WERI-Rb-1 (cell line): ENCODE measurements at regions not wholly inside any gene's neighbourhood (a gene's known extent, or its start where the extent isn't known, plus 50 kb on each side); places are given as distances from the start of the nearest gene placed in this dataset.

Experiments used
- DNase-seq: peaks from one replicate; pipeline ENCODE4 v3.0.0-alpha.2; 2020
- H3K27ac ChIP-seq: fragments of 250-450 bp; sonication (Bioruptor Pico); 2 replicates; pipeline ENCODE4 v1.5.1; 2020; ENCODE audit warnings: mild to moderate bottlenecking, moderate library complexity
- H3K27me3 ChIP-seq: fragments of 250-450 bp; sonication (Bioruptor Pico); 2 replicates; pipeline ENCODE4 v1.5.1; 2021; ENCODE audit warnings: mild to moderate bottlenecking, low read depth, moderate library complexity; ENCODE audit not compliant: insufficient read depth, severe bottlenecking
- H3K36me3 ChIP-seq: fragments of 250-450 bp; sonication (Bioruptor Pico); 2 replicates; pipeline ENCODE4 v1.5.1; 2020; ENCODE audit warnings: mild to moderate bottlenecking, moderate library complexity
- H3K4me3 ChIP-seq: 2 replicates; pipeline ENCODE4 v1.5.1; 2011; ENCODE audit warnings: low read depth, mild to moderate bottlenecking, control low read depth, low read length
- H3K9me3 ChIP-seq: fragments of 250-450 bp; sonication (Bioruptor Pico); 2 replicates; pipeline ENCODE4 v1.5.1; 2021; ENCODE audit warnings: mild to moderate bottlenecking, moderate library complexity; ENCODE audit not compliant: severe bottlenecking
- CTCF ChIP-seq: IDR thresholded peaks from 2 replicates; pipeline ENCODE4 v1.5.1; 2011; ENCODE audit warnings: low read depth, mild to moderate bottlenecking, control low read depth, inconsistent platforms, low read length

GRCh38 chr12:40597133-40597532 is 95.1 kb upstream of the CNTN1 start:
- no peak for DNase-seq
- Histone ChIP-seq H3K9me3 (no peaks in the 10 kb centered on the region), H3K27me3 (no peaks in the 10 kb centered on the region), H3K4me3 (no peak overlapping the region), H3K27ac (no peak overlapping the region), H3K36me3 (no peaks in the 10 kb centered on the region)
- no peak for TF ChIP-seq CTCF

DNA sequence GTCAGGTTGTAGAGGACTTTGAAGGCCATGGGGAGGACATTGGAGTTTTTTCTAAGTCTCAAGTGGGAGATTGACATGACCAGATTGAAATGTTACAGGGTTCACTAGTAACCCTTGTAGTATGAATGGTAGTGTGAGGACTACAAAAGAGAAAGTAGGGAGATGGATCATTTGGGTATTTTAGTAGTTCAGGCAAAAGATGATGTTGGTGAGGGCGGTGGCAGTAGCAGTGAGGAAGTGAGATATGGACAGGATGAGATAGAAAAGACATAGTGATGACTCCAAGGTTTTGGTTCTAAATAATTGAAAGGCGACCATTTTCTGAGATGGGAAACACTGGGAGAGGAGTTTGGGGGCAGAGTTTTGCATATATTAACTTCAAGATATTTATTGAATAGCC is 94.2 kb upstream of the CNTN1 start:
- Histone ChIP-seq H3K27me3 (no peaks in the 10 kb centered on the region), H3K9me3 (no peaks in the 10 kb centered on the region), H3K27ac (no peak overlapping the region), H3K36me3 (no peaks in the 10 kb centered on the region), H3K4me3 (no peak overlapping the region)
- no peak for DNase-seq
- no peak for TF ChIP-seq CTCF

- no peaks in the 10 kb centered on the region for H3K9me3 ChIP-seq
Measured at GRCh38 chr12:40602562-40602961, 89.7 kb upstream of the CNTN1 start.

DNA sequence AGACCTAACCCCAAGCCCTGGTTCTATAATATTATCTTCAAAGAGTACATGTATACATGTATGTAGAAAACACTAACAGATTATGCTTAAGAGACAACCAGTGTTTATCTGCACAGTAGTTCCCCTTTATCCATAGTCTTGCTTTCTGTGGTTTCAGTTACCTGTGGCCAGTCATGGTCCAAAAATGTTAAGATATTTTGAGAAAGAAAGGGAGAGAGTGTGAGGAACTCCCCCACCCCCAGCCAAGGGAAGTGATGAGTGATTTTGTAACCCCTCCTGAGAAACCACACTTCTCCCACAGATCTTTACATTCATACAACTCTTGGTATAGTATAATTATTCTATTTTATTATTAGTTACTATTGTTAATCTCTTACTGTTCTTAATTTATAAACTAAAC is 77.3 kb upstream of the CNTN1 start:
- Histone ChIP-seq H3K27me3 (no peaks in the 10 kb centered on the region), H3K27ac (no peak overlapping the region), H3K4me3 (no peak overlapping the region), H3K36me3 (no peaks in the 10 kb centered on the region), H3K9me3 (no peaks in the 10 kb centered on the region)
- TF ChIP-seq CTCF, result no peak
- no peak for DNase-seq

More at GRCh38 chr12:40602562-40602961, 89.7 kb upstream of the CNTN1 start:
- no peak overlapping the region for H3K4me3 ChIP-seq
- no peaks in the 10 kb centered on the region for H3K36me3 ChIP-seq
- no peak overlapping the region for H3K27ac ChIP-seq
- DNase-seq, result no peak
- no peaks in the 10 kb centered on the region for H3K27me3 ChIP-seq
- no peak for TF ChIP-seq CTCF

- no peak for DNase-seq
- no peak overlapping the region for H3K4me3 ChIP-seq
- TF ChIP-seq CTCF, result no peak
- H3K36me3 ChIP-seq, result no peaks in the 10 kb centered on the region
- H3K27ac ChIP-seq, result no peak overlapping the region
- no peaks in the 10 kb centered on the region for H3K27me3 ChIP-seq
- no peaks in the 10 kb centered on the region for H3K9me3 ChIP-seq
Measured at GRCh38 chr12:40615590-40615989, 76.6 kb upstream of the CNTN1 start.

DNA sequence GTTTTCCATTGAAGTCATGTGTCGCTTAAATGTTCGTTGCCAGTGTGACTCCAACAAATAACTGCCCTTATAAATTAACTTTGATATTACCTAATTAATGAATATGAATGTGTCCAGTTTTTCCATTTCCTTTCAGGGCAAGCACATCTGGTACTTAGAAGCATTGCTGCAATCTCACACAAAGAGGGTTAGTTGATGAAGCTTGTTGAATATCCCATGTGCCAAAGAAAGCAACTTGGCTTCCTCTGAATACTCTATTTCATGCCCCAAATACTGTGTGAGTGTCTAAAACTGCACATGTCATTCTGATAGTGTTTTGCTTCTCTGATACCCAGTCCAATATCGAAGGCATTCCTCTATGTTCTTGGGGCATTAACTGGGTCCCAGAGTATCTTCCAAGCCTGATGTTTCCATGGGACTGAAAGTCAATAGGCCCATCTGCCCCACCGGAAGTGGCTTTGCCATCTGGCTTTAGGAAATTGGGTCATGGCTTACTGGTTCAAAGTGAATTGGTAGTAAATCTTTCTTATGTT is 75.8 kb upstream of the CNTN1 start:
- no peak for TF ChIP-seq CTCF

More for the DNA sequence above, 75.8 kb upstream of the CNTN1 start:
- Histone ChIP-seq H3K4me3 (no peak overlapping the region), H3K27me3 (no peaks in the 10 kb centered on the region), H3K36me3 (no peaks in the 10 kb centered on the region), H3K27ac (no peak overlapping the region), H3K9me3 (no peaks in the 10 kb centered on the region)
- no peak for DNase-seq
